Epidermal melanocyte (primary cell): ENCODE measurements at regions not wholly inside any gene's neighbourhood (a gene's known extent, or its start where the extent isn't known, plus 50 kb on each side); places are given as distances from the start of the nearest gene placed in this dataset.

ENCODE experiments used
- DNase-seq: peaks from one replicate; pipeline ENCODE4 v3.0.0; 2011; ENCODE audit warnings: low spot score; ENCODE audit not compliant: insufficient read length

GRCh38 chr12:42976122-42976521 lies 386.6 kb upstream of the PRICKLE1 start:
- DNase-seq = no peak

- no peak for DNase-seq
Measured at GRCh38 chr12:42969355-42969754, 379.8 kb upstream of the PRICKLE1 start.

- DNase-seq = no peak
Measured at GRCh38 chr12:42968426-42968825, 378.9 kb upstream of the PRICKLE1 start.

GRCh38 chr12:42967850-42968249 lies 378.3 kb upstream of the PRICKLE1 start:
- DNase-seq = no peak

GRCh38 chr12:42963988-42964387 lies 374.4 kb upstream of the PRICKLE1 start:
- no peak for DNase-seq

GRCh38 chr12:42962384-42962783 lies 372.8 kb upstream of the PRICKLE1 start:
- no peak for DNase-seq

GRCh38 chr12:42961395-42961794 lies 371.8 kb upstream of the PRICKLE1 start:
- DNase-seq = no peak

GRCh38 chr12:42960087-42960527 lies 370.6 kb upstream of the PRICKLE1 start:
- no peak for DNase-seq

GRCh38 chr12:42958291-42958674 lies 368.7 kb upstream of the PRICKLE1 start:
- DNase-seq = no peak

- DNase-seq = no peak
Measured at GRCh38 chr12:42957561-42958290, 368.2 kb upstream of the PRICKLE1 start.

GRCh38 chr12:42957136-42957535 lies 367.6 kb upstream of the PRICKLE1 start:
- DNase-seq = no peak

- DNase-seq = no peak
Measured at GRCh38 chr12:42953021-42953420, 363.5 kb upstream of the PRICKLE1 start.

GRCh38 chr12:42946871-42947381 lies 357.4 kb upstream of the PRICKLE1 start:
- no peak for DNase-seq

- no peak for DNase-seq
Measured at GRCh38 chr12:42945927-42946326, 356.4 kb upstream of the PRICKLE1 start.

GRCh38 chr12:42944516-42944915 lies 355.0 kb upstream of the PRICKLE1 start:
- DNase-seq = no peak

GRCh38 chr12:42936991-42937390 lies 347.4 kb upstream of the PRICKLE1 start:
- no peak for DNase-seq

- DNase-seq = no peak
Measured at GRCh38 chr12:42936260-42936659, 346.7 kb upstream of the PRICKLE1 start.

GRCh38 chr12:42935756-42936155 lies 346.2 kb upstream of the PRICKLE1 start:
- DNase-seq = no peak

GRCh38 chr12:42935090-42935489 lies 345.5 kb upstream of the PRICKLE1 start:
- no peak for DNase-seq

GRCh38 chr12:42933461-42934081 lies 344.0 kb upstream of the PRICKLE1 start:
- DNase-seq = no peak

- DNase-seq = no peak
Measured at GRCh38 chr12:42932936-42933335, 343.4 kb upstream of the PRICKLE1 start.

- DNase-seq = no peak
Measured at GRCh38 chr12:42926232-42926631, 336.7 kb upstream of the PRICKLE1 start.

- no peak for DNase-seq
Measured at GRCh38 chr12:42924482-42924881, 334.9 kb upstream of the PRICKLE1 start.
